HG03460 (cell line): ENCODE measurements at regions not wholly inside any gene's neighbourhood (a gene's known extent, or its start where the extent isn't known, plus 50 kb on each side); places are given as distances from the start of the nearest gene placed in this dataset.

ENCODE experiments used
- ATAC-seq: cut with Tn5 transposase; IDR thresholded peaks from one replicate; pipeline ENCODE4 v1.9.1; 2021; ENCODE audit not compliant: unreplicated experiment

DNA sequence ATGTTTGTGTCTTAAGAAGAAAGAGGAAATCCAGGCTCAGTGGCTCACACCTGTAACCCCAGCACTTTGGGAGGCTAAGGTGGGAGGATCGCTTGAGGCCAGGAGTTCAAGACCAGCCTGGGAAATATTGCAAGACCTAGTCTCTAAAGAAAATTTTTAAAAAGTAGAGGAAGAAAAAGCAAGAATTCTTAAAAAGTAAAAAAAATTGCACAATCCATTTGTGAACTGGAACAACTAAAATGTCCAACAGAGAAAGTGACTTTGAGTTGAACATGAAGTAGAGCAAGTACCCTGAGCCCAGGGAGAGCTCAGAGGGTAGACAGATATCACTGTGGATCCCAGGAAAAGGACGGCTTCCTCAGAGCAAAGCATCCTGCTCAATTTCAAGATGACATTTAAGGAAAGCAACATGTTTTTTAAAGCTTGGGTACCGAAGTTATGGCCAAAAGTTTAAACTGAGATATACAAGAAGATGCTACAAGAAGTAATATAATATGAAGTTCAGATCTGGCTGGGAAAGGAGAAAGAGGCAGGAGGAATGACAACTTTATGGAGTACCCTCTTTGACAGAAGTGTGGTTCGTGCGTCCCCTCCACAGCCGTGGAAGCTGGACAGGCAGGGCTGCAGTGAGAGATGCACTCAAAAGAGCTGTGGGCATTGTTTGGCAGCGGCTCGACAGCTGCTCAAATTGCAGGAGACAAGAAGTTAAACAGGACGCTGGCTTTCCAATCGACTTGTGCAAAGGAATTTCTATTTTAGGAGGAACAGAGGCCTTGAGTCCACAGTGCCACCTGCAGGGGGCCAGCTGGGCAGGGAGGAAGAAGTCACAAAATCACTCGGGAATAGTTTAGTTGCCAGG lies 201.3 kb downstream of the JCAD start:
- ATAC-seq, result no peak

DNA sequence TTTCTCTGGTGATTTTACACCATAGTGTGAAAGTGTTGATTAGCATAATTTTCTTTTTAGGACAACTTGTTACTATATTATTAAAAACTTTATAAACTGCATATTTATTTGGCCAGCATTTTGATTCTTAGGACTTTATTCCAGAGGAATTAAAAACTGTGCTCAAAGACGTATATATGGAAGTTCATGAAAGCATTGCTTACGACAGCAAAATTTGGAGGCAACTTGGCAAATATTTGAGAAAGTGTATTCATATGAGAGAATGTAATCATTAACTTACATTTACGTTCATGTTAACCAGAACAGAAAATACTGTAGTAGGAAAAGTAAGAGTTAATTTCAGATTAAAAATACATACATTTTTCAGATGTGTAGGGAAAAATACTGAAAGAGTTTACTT lies 203.1 kb downstream of the JCAD start:
- ATAC-seq, result no peak

DNA sequence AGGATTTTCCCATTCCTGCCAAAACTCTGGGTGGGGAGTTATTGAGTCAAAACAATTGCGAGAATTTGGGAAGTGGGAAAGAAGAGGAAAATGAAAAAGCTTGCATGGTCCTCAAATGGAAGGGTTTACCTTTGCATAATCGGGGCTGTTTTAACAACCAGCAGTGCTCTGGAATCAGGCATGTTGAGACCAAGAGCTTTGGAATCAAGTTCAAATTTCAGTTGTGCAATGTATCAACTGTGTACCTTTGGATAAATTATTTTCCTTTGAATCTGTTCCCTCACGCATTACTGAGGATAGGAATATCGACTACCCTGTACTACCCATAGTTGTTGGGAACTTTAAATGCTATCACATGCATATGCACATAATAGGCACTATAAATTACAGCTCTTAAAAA lies 205.5 kb downstream of the JCAD start:
- no peak for ATAC-seq

DNA sequence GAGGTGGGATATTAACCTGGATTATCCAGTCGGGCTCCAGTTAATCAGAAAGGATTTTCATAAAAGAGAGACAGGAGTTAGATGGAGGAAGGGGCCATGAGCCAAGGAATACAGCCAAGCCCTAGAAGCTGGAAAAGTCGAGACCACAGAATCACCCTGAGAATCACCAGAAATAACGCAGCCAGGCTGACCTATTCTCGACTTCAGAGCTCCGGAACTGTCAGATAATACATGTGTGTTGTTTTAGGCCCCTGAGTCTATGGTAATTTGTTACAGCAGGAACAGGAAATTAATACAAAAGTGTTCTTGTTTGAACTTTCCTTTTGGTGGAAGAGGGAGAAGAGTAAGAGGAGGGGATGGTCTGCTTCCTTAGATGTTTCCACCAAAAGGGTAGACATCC lies 208.1 kb downstream of the JCAD start:
- no peak for ATAC-seq

DNA sequence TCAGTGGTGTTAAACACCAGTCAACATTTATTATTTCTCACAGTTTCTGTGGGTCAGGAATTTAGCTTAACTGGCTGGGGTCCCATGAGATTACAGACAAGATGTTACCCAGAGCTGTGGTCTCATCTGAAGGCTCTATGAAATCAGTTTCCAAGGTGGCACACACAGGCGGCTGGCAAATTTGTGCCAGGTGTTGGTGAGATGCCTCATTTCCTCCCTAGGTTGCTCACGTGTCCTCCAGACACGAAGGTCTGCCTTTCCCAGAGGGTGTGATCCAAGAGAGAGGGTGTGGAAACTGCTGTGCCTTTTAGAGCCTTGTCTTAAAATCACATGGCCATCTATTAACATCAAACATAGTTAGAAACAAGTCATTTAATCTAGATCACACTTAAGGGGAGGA lies 209.0 kb downstream of the JCAD start:
- ATAC-seq, result no peak

DNA sequence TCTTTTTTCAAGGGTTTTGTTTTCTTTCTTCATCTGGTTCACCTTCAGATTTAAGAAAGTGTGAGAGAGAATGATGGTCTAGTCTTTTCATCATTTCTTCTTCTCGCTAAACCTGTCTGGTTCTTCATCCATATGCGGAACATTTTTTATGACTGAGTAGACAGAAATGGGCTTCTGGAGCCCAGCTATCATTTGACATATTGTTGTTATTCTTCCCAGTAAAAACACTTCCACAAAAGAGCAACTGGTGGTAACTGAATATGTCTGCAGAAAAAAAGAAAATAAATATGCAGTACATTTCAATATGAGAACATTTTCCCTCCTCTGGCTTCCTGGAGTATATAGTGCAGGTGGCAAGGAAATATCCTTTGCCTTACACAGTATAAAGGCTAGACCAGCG lies 209.5 kb downstream of the JCAD start:
- no peak for ATAC-seq

DNA sequence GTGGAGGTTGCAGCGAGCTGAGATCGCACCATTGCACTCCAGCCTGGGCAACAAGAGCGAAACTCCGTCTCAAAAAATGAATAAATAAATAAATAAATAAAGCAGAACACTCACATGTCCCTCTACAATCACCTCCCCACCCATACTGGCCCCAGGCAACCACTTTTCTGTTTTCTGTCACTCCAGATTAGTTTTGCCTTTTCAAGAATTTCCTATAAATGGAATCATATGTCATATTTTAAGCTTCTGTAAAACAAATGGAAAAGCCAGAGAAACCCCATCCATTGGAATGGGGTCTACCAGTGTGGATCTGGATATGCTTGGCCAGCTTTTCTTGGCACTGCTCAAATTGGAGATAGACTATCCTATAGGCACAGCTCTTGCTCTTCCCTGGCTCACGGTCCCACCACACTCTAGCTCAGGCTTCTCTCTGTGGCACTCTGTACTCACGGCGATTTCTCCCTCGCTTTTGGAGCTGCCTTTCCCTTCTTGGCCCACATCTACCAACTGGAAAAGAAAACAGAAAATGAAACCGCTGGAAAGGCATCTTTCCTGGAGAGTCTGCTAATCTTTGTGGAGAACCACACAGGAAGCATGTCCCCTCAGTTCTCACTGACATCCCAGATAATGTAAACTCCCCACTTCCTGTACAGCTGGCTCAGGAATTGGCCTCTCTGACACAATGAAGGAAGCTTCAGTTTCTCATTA lies 210.1 kb downstream of the JCAD start:
- ATAC-seq, result no peak

DNA sequence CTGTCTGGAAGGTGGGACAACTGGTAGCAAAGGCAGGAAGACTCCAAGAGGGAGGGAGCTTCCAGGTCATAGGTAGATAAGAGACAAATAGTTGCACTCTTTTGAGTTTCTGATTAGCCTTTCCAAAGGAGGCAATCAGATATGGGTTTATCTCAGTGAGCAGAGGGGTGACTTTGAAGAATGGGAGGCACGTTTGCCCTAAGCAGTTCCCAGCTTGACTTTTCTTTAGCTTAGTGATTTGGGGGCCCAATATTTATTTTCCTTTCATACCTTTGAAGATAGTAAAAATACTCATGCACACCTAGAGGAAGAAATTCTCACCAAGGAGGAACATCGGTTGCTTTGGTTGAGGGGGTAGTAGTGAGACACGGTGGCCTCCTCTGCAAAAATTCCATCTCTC lies 212.1 kb upstream of the SVIL start:
- ATAC-seq, result no peak

DNA sequence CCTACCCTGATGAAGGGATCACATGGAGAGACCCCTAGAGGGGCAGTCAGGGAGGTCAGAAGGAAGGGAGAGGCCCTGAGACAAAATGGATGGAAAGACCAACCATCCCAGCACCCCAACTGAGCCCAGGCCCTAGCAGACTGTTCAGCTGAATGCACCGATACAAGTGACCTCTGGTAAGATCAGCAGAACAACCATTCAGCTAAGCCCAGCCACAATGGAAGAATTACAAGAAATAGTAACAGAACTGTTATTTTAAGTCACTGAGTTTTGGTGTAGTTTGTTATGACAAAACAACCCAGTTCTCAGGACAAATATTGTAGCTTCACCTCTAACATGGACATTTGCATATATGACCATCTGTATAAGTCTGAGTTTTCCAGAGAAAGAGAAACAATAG lies 210.4 kb upstream of the SVIL start:
- ATAC-seq, result no peak

DNA sequence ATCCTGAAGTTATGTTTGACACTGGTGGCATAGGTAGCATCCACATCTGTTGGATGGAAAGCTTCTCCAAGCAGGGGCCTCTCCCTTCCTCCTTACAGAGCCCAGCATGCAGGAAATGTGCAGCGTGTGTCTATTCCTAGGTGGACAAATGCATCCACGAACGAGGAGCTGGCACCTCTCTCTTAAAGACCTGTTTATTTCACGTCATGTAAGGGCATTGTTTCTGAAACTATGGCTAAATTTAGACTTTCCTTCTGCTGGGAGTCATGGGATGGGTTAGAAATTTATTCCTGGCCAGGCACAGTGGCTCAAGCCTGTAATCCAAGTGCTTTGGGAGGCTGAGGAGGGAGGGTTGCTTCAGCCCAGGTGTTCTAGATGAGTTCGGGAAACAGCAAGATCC lies 208.4 kb upstream of the SVIL start:
- no peak for ATAC-seq

DNA sequence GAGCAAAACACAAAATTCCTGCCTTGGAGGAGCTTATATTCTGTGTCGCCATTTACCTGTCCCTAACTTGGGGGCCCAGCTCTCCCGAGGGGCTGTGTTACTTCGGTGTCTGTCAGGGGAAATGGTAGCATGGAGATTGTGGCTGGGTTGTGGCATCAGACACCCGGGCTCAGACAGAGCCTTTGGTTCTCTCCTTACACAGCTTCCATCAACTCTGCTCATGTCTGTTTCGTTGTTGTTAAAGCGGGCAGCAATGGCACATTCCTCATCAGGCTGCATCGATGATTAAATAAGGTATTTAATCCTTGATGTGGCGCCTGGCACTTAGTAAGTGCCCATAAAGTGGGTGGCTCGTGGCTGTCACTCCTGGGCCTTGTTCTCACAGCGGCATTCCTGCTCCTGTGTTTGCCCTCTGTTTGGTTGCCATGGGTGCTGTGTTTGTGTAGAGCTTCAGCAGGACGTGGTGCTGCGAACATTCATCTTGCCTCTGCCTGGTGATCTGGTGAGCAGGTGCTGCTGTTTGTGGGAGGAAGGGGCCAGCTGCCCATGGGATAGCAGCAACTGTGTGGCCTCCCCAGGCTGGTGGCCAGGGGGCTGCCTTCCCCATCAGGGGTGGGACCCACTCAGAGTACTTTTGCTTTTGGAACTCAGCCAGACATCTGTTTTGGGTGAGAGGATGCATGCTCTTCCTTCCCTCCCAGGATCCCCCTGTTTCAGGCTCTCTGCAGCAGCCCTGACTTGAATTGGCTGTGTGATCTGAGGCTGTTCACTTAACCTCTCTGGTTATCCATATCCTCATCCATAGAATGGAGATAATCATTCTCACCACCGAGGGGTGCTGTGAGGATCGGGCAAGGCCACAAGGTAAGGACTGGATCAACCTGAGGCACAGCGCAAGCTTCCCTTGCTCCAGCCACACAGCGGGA lies 207.2 kb upstream of the SVIL start:
- no peak for ATAC-seq

DNA sequence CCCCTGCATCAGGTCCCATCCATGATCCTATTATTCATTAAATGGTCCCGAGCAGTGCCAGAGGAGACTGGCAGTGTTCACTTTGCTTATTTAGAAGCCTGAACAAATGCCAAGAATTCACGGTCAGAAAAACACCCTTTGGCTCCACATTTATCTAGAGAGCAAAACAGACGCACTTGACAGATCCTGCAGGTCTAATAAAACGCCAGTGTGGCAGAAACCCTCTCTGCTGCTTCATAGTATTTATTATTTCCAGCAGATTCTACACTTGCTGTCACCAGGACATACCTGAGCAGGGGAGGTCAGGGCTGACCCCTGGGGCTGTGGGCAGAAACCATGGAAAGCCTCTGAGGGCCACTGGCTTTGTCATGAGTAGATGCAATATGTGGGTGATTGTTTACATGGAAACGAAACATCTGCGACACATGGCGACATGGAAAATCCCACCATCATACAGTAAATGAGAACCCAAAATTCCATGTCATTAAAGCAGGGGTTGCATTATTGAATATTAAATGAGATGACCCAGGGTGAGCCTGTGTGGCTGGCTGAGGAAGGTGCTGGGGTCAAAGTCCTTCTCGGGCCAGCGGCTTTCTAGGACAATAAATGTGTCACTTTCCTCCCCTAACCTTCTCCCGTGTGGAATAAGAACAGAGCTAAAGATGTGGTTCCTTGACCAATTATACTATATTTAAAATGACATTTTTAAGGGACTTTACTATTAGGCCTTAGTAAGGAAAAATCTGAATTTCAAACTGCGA lies 205.9 kb upstream of the SVIL start:
- ATAC-seq, result no peak

DNA sequence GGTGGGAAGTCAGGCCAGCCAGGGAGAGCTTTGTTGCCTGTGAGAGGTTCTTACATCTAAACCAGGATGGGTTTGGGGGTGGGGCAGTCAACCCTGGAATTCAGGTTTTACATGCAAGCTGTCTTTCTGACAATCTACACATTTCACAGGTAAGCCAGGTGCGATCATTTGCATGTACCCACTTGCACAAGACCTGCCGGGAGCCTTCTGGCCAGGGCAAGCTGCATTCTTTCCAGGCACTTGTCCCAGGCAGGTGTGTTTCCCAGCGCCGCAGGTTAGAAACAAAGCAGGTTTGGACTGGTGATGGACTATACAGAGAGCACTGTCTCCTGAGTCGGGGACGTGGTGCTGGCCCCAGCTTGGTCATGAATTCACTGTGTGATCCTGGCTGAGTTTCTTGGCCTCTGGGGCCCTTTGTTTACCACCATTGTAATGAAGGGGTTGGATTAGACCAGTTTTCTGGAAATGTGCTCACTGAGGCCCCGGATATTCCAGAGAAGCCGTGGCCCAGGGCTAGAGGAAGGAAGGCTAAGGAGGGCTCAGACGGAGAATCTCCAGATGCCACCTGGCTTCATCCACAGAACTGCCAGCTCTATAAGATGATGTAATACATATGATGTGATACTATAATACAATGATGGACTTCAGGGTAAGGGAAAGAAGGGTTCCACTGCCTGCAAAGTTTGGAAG lies 205.2 kb upstream of the SVIL start:
- ATAC-seq, result no peak

DNA sequence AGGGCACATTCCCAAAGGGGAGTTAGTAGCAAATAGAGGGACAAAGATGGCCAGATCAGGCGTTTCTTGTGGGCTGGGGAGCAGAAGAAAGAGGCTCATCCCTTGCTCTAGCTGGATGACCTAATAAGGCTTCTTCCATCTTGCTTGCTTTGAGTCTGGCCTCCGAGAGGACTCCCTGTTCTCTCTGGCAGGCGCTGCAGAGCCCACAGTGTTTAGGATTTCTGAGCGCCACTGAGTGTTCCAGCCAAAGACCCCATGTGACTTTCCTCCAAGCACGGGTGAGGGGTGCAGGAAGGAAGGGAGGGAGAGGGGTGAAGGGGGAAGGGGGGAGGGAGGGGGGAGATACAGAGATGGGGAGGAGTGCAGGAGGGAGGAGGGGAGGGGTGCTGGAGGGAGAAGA lies 203.8 kb upstream of the SVIL start:
- ATAC-seq, result no peak

DNA sequence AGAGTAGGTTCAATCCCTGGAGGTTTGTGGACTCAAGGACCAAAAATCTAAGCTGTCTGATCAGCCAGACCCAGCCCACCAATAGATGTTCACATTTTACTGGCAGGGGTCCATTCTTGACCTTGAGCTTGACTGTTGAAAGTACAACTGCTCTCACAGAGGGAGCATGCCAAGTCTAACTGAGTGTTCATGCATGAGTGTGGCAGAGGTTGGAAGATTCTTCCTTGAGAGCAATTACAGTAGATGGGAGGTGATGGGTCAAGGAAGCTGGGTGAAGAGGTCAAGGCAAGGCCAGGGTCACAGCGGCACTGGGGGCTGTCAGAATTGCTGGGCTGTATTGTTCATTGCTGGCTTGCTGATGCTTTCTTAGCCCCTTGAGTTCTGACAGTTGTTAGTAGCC lies 202.8 kb upstream of the SVIL start:
- ATAC-seq, result no peak

DNA sequence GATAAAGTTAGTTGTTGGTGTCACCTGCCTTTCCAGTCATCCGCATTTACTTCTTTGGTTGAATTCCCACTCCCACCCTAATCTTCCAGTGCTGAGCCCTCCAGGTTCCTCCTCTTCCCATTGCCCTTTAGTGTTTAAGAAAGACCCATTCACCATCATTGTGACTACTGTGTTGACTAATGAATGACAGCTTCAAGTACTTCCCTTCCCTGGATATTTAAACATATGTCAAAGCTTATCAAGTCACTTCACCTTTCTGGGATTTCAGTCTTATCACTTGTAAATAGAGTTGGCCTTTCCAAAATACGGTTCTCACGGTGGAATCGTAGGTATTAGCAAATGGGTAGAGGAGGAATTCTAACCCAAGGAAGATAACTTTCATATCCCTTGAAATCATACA lies 201.6 kb upstream of the SVIL start:
- ATAC-seq, result no peak

DNA sequence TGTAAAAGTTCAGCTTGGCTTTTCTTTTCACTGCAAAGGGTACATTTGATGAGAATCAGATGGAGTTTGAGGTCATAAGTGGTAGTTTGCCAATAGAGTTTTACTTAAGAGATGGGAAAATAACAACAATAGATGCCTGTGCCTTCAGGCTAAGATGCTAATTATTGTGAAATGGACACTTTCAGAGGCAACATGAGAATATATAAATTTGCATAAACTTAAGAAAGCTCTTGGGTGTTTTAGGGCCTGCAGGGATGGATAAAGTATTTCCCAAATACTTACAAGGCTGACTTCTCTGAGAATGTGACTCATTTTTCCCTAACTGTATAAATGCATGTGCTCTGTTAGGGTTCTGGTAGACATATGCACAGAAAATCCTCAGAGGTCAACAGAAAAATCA lies 200.3 kb upstream of the SVIL start:
- ATAC-seq, result no peak

DNA sequence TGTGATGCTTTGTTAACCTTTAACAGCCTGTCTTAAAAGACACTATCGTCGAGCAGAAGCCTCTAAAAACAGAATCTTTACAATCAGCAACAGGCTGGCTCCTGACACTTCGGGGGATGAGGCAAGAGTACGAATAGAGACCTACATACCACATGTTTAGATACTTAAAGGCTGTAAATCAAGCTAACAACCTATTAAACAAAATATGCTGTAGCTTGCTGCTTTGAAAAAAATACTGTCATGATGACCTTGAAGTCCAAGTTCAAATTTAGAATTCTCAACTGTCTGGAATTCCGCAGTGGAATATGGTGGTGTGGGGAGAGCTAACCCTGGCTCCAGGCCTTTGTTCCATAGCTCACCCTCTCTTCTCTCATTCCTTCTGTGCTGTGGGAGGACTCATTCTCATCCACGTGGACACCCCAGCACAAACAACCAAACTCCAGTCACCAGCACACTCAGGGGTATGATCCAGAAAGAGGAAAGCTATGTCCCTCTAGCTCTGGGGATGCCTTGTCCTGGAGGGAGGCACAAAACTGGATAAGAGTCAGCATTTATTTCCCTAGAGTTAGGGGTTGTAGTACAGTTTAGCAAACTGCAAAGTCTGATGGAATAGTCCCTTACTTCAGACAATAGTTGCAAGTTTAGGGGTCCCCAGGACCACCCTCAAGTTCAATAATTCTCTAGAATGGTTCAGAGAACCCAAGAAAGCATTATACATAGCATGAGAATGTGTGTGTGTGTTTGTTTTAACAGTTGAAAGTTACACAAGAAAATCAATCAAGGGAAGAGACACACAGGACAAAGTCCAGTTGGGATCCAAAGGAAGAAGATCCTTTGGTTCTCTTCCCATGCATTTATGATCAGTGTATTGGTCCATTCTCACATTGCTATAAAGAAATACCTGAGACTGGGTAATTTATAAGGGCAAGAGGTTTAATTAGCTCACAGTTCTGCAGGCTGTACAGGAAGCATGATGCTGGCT lies 196.1 kb upstream of the SVIL start:
- no peak for ATAC-seq

DNA sequence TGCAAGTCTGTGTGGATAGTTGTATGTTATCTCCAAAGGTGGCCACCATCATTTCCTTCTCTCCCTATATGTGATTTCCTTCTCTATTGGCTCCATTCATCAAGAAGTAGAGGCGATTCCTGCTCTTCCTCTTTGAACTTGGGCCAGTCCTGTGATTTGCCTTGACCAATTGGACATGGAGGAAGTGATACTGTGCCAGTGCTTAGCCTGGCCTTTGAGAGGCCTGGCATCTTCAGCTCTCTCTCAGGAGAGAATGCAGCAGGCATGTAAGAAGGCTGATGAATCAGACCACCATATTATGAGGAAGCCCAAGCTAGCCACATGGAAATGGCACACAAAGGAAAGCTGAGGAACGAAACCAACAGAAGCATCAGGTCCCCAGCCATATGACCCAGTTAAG lies 195.0 kb upstream of the SVIL start:
- no peak for ATAC-seq
